HG03342 (cell line): ENCODE measurements at regions not wholly inside any gene's neighbourhood (a gene's known extent, or its start where the extent isn't known, plus 50 kb on each side); places are given as distances from the start of the nearest gene placed in this dataset.
A peak's percentile ranks its signal among the peaks of the same experiment; 100 is the strongest.

Experiments
- ATAC-seq: cut with Tn5 transposase; IDR thresholded peaks from one replicate; pipeline ENCODE4 v1.9.1; 2021; ENCODE audit warnings: mild to moderate bottlenecking, moderate library complexity; ENCODE audit not compliant: unreplicated experiment

- no peak for ATAC-seq
These were observed 202.4 kb upstream of the PDGFD start for GRCh38 chr11:104366321-104366734.

- ATAC-seq = no peak
These were observed 201.7 kb upstream of the PDGFD start for GRCh38 chr11:104365676-104366075.

DNA sequence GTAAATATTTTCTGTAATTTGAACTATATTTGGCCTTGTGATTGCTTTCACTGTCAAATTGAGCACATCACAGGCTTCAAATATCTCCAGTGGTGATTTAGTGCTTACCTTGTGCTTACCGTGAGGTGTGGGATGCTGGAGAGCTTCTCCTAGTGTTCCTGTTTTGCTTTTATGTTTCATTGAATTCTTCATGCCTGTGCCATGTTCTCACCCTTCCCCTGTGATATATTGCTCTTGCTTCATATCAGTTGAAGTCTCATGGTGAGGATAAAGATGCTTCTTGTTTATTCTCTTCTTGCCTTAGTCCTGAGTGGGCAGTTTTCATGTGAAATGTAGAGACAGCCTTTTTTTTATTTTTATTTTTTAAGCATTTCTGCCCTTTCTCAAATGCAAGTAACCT is 198.0 kb upstream of the PDGFD start:
- no peak for ATAC-seq

DNA sequence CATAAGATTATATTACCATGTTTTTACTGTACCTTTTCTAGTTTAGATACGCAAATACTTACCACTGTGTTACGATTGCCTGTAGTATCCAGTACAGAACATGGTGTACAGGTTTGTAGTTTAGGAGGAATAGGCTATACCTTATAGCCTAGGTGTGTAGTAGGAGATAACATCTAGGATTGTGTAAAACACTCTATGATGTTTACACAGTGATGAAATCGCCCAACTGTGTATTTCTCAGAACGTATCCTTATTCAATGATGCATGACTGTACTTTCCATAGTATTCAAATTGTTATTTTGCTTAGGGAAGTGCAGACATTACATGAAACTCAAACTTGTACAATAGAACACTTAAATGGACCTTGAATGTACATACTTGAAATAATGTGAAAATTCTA is 188.1 kb upstream of the PDGFD start:
- ATAC-seq = no peak

- peak; percentile 86 for ATAC-seq
These were observed 179.6 kb upstream of the PDGFD start for GRCh38 chr11:104343578-104343977.

GRCh38 chr11:104340590-104340989 is 176.6 kb upstream of the PDGFD start:
- ATAC-seq = no peak

DNA sequence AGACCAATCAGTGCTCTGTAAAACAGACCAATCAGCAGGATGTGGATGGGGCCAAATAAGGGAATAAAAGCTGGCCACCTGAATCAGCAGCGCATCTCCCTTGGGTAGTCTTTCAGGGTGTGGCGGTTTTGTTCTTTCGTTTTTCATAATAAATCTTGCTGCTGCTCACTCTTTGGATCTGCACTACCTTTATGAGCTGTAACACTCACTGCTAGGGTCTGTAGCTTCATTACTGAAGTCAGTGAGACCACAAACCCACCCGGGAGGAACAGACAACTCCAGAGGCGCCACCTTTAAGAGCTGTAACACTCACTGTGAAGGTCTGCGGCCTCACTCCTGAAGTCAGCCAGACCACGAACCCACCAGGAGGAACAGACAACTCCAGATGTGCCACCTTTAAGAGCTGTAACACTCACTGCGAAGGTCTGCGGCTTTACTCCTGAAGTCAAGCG is 175.5 kb upstream of the PDGFD start:
- no peak for ATAC-seq

GRCh38 chr11:104338186-104338585 is 174.2 kb upstream of the PDGFD start:
- ATAC-seq = no peak

GRCh38 chr11:104337273-104337672 is 173.3 kb upstream of the PDGFD start:
- ATAC-seq = no peak

DNA sequence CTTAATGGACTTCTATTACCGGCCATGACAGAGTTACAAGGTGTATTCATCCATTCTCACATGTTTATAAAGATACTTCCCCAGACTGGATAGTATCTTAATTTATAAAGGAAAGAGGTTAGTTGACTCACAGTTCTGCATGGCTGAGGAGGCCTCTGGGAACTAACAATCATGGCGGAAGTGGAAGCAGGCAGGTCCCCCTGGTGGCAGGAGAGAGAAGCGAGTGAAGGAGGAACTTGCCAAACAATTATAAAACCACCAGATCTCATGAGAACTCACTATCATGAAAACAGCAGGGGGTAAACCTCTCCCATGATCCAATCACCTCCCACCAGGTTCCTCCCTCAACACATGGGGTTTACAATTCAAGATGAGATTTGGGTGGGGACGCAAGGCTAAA is 170.0 kb upstream of the PDGFD start:
- peak; percentile 74 for ATAC-seq

DNA sequence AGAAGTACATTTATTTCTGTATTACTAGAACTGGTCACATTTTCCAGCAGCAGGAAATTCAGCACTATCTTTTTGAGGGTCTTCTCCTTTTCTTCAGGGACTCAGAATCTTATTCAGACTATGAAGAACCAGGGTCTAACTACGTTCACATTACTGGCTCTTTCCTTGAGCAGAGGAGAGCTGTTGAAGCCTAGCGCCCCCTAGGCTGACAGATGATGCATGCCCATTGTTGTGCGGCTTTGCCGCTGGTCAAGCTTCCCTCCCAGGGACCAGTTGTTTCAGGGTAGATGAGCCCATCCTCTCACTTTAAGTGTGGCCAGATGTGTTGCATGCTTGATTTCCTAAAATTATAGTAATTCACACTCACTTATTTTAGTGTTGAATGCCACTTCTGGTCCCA is 168.2 kb upstream of the PDGFD start:
- ATAC-seq = no peak

- ATAC-seq = no peak
These were observed 165.2 kb upstream of the PDGFD start for GRCh38 chr11:104329078-104329665.

DNA sequence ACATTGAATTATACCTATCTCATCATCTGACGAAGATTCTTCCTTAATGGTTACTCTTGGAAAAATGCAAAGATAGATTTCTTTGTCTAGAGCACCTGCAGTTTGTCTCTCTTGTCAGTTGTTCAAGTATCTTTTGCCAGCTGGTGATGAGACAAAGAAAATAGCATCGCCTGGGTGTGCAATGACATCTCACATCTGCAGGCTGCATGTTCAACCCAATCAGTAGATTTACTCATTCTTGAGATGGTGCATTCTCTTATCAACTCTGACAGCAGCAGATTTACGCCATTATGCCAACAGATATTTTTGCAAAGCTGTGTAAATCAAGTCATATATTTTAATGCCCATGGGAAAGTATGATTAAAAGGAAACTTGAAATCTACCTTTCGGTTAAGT is 164.6 kb upstream of the PDGFD start:
- ATAC-seq = no peak

GRCh38 chr11:104327861-104328511 is 164.0 kb upstream of the PDGFD start:
- ATAC-seq = no peak

GRCh38 chr11:104325093-104325492 is 161.1 kb upstream of the PDGFD start:
- no peak for ATAC-seq

GRCh38 chr11:104324276-104324675 is 160.3 kb upstream of the PDGFD start:
- no peak for ATAC-seq

DNA sequence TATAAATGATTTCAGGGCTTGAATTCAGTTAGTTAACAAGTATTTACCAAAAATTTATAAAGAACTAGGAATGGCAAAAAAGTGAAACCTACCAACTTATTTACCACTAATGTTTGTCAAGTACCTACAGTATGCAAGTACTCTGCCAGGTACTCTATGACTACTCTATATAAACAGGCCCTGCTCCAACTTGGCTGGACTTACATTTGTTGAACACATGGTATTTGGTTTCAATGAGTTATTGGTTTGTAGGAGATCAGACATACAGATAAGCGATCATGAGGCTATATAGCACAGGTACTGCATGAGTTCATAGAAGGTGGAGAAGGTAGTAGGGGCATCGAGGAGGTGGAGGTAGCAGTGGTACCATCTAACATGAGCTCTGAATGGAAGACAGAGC is 159.9 kb upstream of the PDGFD start:
- no peak for ATAC-seq

- no peak for ATAC-seq
These were observed 158.7 kb upstream of the PDGFD start for GRCh38 chr11:104322696-104323095.

DNA sequence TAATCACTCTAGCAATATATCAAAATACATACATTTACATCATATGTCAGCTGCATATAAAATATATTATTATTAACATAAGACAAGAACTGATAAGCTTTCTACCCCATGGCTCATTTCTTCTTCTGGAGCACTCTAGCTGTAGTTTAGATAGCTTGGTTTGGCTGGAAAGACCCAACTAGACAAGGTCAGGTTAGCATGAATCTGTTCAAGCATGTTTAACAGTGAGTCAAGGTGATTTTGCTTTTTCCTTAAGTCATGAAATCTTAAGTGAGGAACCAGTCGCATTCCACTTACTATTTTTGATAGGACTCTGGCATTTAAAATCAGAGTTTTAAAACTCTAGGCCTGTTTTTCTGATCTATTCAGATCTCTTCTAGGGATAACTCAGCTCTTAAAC is 157.0 kb upstream of the PDGFD start:
- ATAC-seq = no peak

DNA sequence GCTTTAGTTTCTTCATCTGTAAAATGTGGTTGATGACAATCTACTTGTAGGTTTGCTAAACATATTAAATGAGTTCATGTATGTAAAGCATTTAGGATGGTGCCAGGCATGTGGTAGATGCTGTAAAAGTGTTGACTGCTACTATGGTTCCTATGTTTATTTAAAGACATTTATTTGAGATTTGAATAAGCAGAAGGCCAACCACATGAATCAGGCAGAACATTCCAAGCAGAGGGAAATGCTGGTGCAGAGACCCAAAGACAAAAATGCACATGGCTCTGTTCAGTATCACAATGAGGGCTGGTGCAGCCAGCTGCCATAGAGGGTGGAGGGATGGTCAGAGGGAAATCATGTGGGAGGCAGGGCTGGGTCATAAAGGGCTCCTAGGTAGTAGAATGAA is 156.2 kb upstream of the PDGFD start:
- no peak for ATAC-seq

GRCh38 chr11:104319396-104319795 is 155.4 kb upstream of the PDGFD start:
- ATAC-seq = no peak

DNA sequence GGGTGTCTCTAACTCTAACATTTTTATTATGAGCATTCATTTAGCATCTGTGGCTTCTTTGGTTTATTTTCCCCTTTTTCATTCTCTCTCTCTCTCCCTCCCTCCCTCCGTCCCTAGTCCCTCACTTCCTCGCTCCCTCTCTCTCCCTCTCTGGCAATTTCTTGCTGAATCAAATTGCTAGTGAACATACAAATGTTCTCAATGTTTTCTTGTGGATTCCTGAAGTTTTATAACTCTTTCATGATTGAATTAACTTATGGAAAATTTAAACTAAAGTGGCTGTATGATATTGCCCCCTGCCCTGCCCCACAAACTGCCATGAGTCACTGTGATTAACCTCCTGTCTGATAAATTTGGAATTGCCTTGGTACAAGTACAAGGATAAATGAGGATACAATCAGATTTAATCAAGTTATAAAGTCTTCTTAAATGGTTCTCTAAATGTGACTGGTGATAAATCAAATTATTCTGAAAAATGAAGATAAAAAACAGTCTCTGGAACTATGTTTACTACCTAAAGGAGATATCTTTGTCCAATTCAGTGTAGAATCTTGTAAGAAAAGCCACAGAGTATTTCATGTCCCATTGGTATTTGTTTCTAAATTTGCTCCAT is 143.0 kb upstream of the PDGFD start:
- ATAC-seq = no peak

DNA sequence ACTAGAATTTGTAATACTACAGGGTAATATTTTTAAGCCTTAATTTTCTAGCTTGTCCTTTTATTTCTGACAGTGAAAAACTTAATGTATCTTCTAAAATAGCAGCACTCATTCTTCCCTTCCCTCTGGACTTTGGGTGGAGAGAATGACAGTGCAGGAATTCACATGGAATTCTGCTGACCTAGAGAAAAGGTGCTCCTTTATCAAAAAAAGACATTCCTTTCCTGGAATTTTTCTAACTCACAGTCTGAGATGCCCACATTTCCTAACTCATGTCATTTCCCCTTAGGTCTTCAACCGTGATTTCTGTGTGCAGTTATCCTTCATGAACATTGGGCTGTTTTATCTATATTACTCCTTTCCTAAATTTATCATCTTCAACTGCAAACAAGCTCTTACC is 137.8 kb upstream of the PDGFD start:
- ATAC-seq = no peak
